Thoracic aorta (tissue), 2 donors: ENCODE measurements at regions not wholly inside any gene's neighbourhood (a gene's known extent, or its start where the extent isn't known, plus 50 kb on each side); places are given as distances from the start of the nearest gene placed in this dataset.

ENCODE experiments used
- ATAC-seq: fragments of 150-250 bp; one replicate; pipeline ENCODE4 v1.8.0; 2017; ENCODE audit warnings: low read depth; ENCODE audit not compliant: insufficient number of reproducible peaks, low FRiP score
- DNase-seq: peaks from one replicate; pipeline ENCODE4 v3.0.0-alpha.2; 2020; ENCODE audit warnings: low spot score
- H3K27ac ChIP-seq, 2 donors: fragments of 200-600 bp; sonication (generic); 1 replicate in 1 of 2; 2 replicates in 1 of 2; pipeline ENCODE4 v1.5.1; 2016; ENCODE audit warnings: mild to moderate bottlenecking in 2 of 2, moderate library complexity in 2 of 2
- H3K27me3 ChIP-seq: fragments of 200-600 bp; sonication (generic); replicated peaks from 2 replicates; pipeline ENCODE4 v1.6.0; 2016; ENCODE audit warnings: mild to moderate bottlenecking; ENCODE audit not compliant: insufficient read depth
- H3K36me3 ChIP-seq: fragments of 200-600 bp; sonication (generic); one replicate; pipeline ENCODE4 v1.5.1; 2016
- H3K4me1 ChIP-seq, 2 donors: fragments of 200-600 bp; sonication (generic); 1 replicate in 1 of 2; 2 replicates in 1 of 2; pipeline versions ENCODE4 v1.5.1 to v1.6.0; 2016; ENCODE audit warnings: low read depth in 2 of 2, mild to moderate bottlenecking in 1 of 2; ENCODE audit not compliant: control insufficient read depth in 1 of 2
- H3K4me3 ChIP-seq: fragments of 200-600 bp; sonication (generic); 2 replicates; pipeline ENCODE4 v1.5.1; 2016; ENCODE audit warnings: mild to moderate bottlenecking
- H3K9me3 ChIP-seq: fragments of 200-600 bp; sonication (generic); 2 replicates; pipeline ENCODE4 v1.5.1; 2016
- CTCF ChIP-seq: fragments of 200-600 bp; sonication (generic); IDR thresholded peaks from one replicate; pipeline ENCODE4 v1.5.1; 2019; ENCODE audit warnings: antibody characterized with exemption

DNA sequence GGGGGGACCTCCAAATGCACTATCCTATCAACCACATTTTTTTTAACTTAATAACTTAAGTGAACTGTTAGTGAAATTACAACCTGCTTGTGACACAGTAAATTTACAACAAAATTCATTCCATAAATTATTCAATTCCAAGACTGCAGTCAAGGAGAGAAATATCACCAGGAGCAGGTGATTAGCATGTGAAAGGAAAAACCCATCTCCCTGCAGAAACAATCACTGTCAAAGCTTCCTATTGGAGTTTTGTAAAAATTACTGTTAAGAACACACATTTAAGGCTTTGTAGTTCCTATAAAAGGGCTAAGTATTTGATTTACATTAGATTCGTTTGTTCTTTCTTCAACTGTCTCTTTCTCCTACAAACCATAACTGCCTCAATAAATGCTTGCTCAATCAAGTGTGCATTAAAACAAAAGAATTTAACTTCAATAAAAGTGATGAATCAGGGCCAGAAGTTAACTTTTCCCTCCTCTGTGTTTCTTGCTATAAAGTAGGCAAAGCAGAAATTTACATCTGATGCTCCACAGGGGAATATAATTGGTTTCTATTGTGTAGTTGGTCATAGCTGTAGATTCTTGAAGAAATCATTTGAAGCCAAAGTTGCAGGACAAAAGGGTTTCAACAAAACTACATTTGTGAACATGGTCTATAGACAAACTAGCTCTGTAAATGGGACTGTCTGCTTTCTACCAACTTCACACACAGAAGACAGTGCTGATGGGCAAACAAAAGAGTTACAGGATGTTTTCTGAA is 195.1 kb upstream of the PSMD7 start:
- Histone ChIP-seq H3K4me3 (no peak overlapping the region), H3K4me1 (no peaks in the 10 kb centered on the region), H3K27me3 (no peaks in the 10 kb centered on the region), H3K27ac (no peak overlapping the region), H3K36me3 (no peaks in the 10 kb centered on the region), H3K9me3 (no peaks in the 10 kb centered on the region)
- no peak for TF ChIP-seq CTCF
- ATAC-seq (no peak), DNase-seq (no peak)

GRCh38 chr16:74100395-74101326 is 196.0 kb upstream of the PSMD7 start:
- H3K27ac ChIP-seq: no peak overlapping the region
- no peak for ATAC-seq
- no peaks in the 10 kb centered on the region for H3K27me3 ChIP-seq
- no peaks in the 10 kb centered on the region for H3K9me3 ChIP-seq
- DNase-seq: no peak
- H3K4me1 ChIP-seq: no peaks in the 10 kb centered on the region
- no peak for TF ChIP-seq CTCF
- H3K36me3 ChIP-seq: no peaks in the 10 kb centered on the region
- no peak overlapping the region for H3K4me3 ChIP-seq

DNA sequence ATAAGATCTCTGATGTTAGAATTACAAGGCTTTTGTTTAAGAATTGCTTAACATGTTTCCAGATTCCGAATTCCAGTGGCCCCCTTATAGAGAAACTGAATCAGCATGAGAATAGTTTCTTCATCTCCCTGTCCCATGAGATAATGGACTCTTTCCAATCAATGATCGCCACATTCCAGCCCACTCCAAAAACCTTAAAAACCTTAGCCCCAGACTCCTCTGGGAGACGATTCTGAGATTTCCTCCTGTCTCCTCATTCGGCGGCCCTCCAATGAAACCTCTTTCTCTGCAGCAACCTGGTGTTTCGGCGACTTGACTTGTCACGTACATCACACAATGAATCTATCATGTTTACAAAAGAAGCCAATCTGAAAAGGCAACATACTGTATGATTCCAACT is 197.1 kb upstream of the PSMD7 start:
- Histone ChIP-seq H3K36me3 (no peaks in the 10 kb centered on the region), H3K4me3 (no peak overlapping the region), H3K27ac (no peak overlapping the region), H3K27me3 (no peaks in the 10 kb centered on the region), H3K9me3 (no peaks in the 10 kb centered on the region), H3K4me1 (no peaks in the 10 kb centered on the region)
- ATAC-seq: no peak
- no peak for DNase-seq
- TF ChIP-seq CTCF: no peak

- Histone ChIP-seq H3K4me1 (no peaks in the 10 kb centered on the region), H3K4me3 (no peak overlapping the region), H3K27me3 (no peaks in the 10 kb centered on the region), H3K9me3 (no peaks in the 10 kb centered on the region), H3K27ac (no peak overlapping the region), H3K36me3 (no peaks in the 10 kb centered on the region)
- no peak for TF ChIP-seq CTCF
- no peak for ATAC-seq
- DNase-seq: no peak
These were observed 201.7 kb upstream of the PSMD7 start for GRCh38 chr16:74094962-74095361.

GRCh38 chr16:74094514-74094913 is 202.1 kb upstream of the PSMD7 start:
- TF ChIP-seq CTCF: no peak
- no peaks in the 10 kb centered on the region for H3K27me3 ChIP-seq
- no peak for ATAC-seq

More at GRCh38 chr16:74094514-74094913, 202.1 kb upstream of the PSMD7 start:
- Histone ChIP-seq H3K4me3 (no peak overlapping the region), H3K4me1 (no peaks in the 10 kb centered on the region), H3K36me3 (no peaks in the 10 kb centered on the region), H3K27ac (no peak overlapping the region), H3K9me3 (no peaks in the 10 kb centered on the region)
- DNase-seq: no peak
